ENCODE measurements at regions not wholly inside any gene's neighbourhood (a gene's known extent, or its start where the extent isn't known, plus 50 kb on each side); places are given as distances from the start of the nearest gene placed in this dataset.

DNA sequence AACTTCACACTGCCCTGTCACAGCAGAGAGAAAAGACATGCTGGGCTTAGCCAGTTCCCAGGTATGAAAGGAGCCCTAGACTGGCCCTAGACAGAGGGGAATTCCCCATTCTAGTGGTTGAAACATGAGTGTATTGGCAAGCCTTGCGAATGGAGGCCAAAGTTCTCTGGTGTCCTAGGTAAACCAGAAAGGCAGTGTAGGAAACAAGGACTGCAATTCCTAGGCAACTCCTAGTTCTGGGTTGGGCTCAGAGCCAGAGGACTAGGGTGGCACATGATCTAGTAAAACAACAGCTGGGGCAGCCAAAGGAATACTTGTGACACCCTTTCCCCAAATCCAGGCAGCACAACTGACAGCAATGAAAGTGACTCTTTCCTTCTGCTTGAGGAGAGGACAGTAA is 265.0 kb upstream of the EPHA7 start:
- no peaks in the 10 kb centered on the region; the same call in 1 of the 2 replicates for H3K9me3 ChIP-seq (ENCODE audit: control insufficient read depth, insufficient read depth, low read depth, low read length)
- no peaks in the 10 kb centered on the region for H3K36me3 ChIP-seq (ENCODE audit: control insufficient read depth, insufficient read depth, low read length)
- no TSS peak for BruUV-seq (replicated peaks)
- in situ Hi-C loops (cut with HindIII; ENCODE audit: low pct_unique_long_range_greater_than_20kb, low sequenced_read_pairs) (no loop called here), intact Hi-C loops (cut with micrococcal nuclease; ENCODE audit: unreplicated experiment) (no loop called here)
- ChIA-PET CTCF (no interaction called here), POLR2A (no interaction called here)
- H3K4me1 ChIP-seq (ENCODE audit: control insufficient read depth, insufficient read depth, low read length): no peaks in the 10 kb centered on the region
- H3K27me3 ChIP-seq (ENCODE audit: control insufficient read depth, insufficient read depth, low read length): no peaks in the 10 kb centered on the region
- no peak overlapping the region for H3K4me3 ChIP-seq (ENCODE audit: low read depth in 2 of 2, low read length in 2 of 2)
- H3K27ac ChIP-seq (ENCODE audit: low read length): no peak overlapping the region
- DNase-seq (ENCODE audit: low read depth, low spot score): no peak
- ATAC-seq: no peak
- TF ChIP-seq SIN3A (IDR thresholded peaks at IDR 0.05; ENCODE audit: borderline replicate concordance, insufficient read depth, low read depth, low read length) (no peak), TCF7L2 (IDR thresholded peaks at IDR 0.05; ENCODE audit: low read depth, low read length) (no peak), POLR2AphosphoS5 (IDR thresholded peaks at IDR 0.05; ENCODE audit: low read depth, low read length) (no peak)
- TF ChIP-seq, protein P1, sequence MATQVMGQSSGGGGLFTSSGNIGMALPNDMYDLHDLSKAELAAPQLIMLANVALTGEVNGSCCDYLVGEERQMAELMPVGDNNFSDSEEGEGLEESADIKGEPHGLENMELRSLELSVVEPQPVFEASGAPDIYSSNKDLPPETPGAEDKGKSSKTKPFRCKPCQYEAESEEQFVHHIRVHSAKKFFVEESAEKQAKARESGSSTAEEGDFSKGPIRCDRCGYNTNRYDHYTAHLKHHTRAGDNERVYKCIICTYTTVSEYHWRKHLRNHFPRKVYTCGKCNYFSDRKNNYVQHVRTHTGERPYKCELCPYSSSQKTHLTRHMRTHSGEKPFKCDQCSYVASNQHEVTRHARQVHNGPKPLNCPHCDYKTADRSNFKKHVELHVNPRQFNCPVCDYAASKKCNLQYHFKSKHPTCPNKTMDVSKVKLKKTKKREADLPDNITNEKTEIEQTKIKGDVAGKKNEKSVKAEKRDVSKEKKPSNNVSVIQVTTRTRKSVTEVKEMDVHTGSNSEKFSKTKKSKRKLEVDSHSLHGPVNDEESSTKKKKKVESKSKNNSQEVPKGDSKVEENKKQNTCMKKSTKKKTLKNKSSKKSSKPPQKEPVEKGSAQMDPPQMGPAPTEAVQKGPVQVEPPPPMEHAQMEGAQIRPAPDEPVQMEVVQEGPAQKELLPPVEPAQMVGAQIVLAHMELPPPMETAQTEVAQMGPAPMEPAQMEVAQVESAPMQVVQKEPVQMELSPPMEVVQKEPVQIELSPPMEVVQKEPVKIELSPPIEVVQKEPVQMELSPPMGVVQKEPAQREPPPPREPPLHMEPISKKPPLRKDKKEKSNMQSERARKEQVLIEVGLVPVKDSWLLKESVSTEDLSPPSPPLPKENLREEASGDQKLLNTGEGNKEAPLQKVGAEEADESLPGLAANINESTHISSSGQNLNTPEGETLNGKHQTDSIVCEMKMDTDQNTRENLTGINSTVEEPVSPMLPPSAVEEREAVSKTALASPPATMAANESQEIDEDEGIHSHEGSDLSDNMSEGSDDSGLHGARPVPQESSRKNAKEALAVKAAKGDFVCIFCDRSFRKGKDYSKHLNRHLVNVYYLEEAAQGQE (IDR thresholded peaks at IDR 0.05; ENCODE audit: insufficient read depth in 1 of 2, low read depth in 2 of 2, low read length in 1 of 2): no peak
- TF ChIP-seq, protein P2, sequence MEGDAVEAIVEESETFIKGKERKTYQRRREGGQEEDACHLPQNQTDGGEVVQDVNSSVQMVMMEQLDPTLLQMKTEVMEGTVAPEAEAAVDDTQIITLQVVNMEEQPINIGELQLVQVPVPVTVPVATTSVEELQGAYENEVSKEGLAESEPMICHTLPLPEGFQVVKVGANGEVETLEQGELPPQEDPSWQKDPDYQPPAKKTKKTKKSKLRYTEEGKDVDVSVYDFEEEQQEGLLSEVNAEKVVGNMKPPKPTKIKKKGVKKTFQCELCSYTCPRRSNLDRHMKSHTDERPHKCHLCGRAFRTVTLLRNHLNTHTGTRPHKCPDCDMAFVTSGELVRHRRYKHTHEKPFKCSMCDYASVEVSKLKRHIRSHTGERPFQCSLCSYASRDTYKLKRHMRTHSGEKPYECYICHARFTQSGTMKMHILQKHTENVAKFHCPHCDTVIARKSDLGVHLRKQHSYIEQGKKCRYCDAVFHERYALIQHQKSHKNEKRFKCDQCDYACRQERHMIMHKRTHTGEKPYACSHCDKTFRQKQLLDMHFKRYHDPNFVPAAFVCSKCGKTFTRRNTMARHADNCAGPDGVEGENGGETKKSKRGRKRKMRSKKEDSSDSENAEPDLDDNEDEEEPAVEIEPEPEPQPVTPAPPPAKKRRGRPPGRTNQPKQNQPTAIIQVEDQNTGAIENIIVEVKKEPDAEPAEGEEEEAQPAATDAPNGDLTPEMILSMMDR (IDR thresholded peaks at IDR 0.05): no peak

DNA sequence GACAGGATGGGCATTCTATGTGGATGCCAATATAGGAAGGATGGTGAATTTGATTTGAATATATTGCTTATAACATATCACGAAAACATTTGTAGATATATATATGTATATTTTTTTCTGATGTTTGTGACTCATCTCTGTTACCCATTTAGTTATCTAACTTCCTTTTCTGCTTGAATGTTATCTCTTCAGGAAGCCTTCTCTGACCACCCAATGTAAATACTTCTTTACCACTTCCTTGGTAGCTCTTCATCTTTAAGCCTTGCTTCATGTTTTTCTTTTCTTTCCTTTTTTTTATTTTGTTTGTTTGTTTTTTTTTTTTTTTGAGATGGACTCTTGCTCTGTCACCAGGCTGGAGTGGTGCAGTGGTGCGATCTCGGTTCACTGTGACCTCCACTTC is 260.5 kb upstream of the EPHA7 start:
- H3K9me3 ChIP-seq (ENCODE audit: control insufficient read depth, insufficient read depth, low read depth, low read length): no peaks in the 10 kb centered on the region; the same call in 1 of the 2 replicates
- TF ChIP-seq, protein P1 (IDR thresholded peaks at IDR 0.05; ENCODE audit: insufficient read depth in 1 of 2, low read depth in 2 of 2, low read length in 1 of 2): no peak
- TF ChIP-seq, protein P2 (IDR thresholded peaks at IDR 0.05): no peak
- no peak for TF ChIP-seq SIN3A (IDR thresholded peaks at IDR 0.05; ENCODE audit: borderline replicate concordance, insufficient read depth, low read depth, low read length)
- no peak for TF ChIP-seq POLR2AphosphoS5 (IDR thresholded peaks at IDR 0.05; ENCODE audit: low read depth, low read length)
- no peak for TF ChIP-seq TCF7L2 (IDR thresholded peaks at IDR 0.05; ENCODE audit: low read depth, low read length)
- CTCF ChIA-PET: no interaction called here
- H3K27ac ChIP-seq (ENCODE audit: low read length): no peak overlapping the region
- no peaks in the 10 kb centered on the region for H3K36me3 ChIP-seq (ENCODE audit: control insufficient read depth, insufficient read depth, low read length)
- POLR2A ChIA-PET: no interaction called here
- no peaks in the 10 kb centered on the region for H3K27me3 ChIP-seq (ENCODE audit: control insufficient read depth, insufficient read depth, low read length)
- no peak overlapping the region for H3K4me3 ChIP-seq (ENCODE audit: low read depth in 2 of 2, low read length in 2 of 2)
- DNase-seq (ENCODE audit: low read depth, low spot score) (no peak), ATAC-seq (no peak)
- no TSS peak for BruUV-seq (replicated peaks)
- no peaks in the 10 kb centered on the region; the same call in 1 of the 2 replicates for H3K4me1 ChIP-seq (ENCODE audit: control insufficient read depth, insufficient read depth, low read length)
- intact Hi-C loops (cut with micrococcal nuclease; ENCODE audit: unreplicated experiment): no loop called here
- in situ Hi-C loops (cut with HindIII; ENCODE audit: low pct_unique_long_range_greater_than_20kb, low sequenced_read_pairs): no loop called here
